ENCODE measurements at regions not wholly inside any gene's neighbourhood (a gene's known extent, or its start where the extent isn't known, plus 50 kb on each side); places are given as distances from the start of the nearest gene placed in this dataset.
A peak's percentile ranks its signal among the peaks of the same experiment; 100 is the strongest.

GRCh38 chr2:37782155-37782673, 110.8 kb upstream of the CDC42EP3 start:
- DNase-seq (ENCODE audit: low read depth, low spot score): no peak

DNA sequence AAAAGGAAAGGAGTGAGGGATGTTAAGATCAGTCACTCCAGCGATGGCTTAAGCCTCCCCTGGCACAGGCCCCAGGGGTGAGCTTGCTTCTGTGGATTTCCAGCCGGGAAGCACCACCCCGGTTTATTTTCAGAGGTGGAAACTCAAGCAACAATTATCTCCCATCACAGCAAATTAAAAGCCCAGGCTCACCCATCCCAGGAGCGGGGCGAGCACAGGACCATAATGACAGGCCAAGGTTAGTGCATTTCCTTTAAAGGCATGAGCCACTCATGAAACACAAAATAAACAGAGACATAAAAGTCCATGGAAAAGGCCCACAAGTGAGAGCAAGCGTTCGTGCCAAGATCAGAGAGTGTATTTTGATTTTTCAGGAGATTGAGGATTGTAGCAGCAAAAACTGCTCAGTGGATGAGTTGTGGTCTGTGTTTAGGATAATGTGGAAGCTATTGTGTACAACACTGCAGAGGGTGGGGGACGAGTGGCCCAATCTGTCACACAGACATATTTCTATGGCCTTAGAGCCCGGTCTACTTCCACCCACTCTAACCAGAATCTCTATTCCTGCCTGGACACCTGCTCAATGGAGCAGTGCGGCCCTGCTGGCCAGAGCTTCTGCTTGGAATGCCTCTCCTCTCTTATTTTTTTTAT, 111.4 kb upstream of the CDC42EP3 start:
- DNase-seq (ENCODE audit: low read depth, low spot score): no peak

DNA sequence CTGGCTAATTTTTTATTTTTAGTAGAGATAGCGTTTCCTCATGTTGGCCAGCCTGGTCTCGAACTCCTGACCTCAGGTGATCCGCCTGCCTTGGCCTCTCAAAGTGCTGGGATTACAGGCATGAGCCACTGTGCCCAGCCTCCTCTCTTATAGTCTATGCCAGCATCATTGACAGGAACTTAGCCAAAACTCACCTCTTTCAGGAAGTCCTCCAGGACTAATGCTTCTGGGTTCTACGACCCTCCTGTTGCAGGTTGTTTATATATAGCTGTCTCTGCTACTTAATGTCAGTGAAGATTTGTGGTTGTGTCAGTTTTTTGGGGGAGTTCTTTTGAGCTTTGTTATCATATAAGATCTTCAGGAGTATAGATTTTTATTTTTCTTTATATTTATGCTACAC, 112.1 kb upstream of the CDC42EP3 start:
- DNase-seq (ENCODE audit: low read depth, low spot score): no peak

GRCh38 chr2:37784071-37784758, 112.8 kb upstream of the CDC42EP3 start:
- no peak for DNase-seq (ENCODE audit: low read depth, low spot score)

DNA sequence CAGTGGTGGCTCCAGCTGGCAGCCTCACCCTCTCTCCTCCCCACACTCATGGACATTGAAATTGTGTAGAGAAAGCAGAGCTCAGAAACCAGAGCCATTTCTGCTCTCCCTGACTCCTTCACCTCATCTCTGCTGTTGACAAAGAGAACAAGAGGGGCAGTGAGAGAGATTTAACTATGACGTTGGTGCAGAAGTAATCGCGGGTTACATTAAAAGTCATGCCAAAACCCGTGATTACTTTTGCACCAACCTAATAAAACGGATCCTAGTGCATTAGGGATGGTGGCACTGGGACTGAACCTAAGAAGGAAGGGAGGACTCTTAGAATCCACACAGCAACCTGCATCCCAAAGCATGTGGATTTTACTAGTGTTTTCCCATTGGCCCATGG, 113.3 kb upstream of the CDC42EP3 start:
- DNase-seq (ENCODE audit: low read depth, low spot score): no peak

GRCh38 chr2:37786191-37786698, 114.8 kb upstream of the CDC42EP3 start:
- DNase-seq (ENCODE audit: low read depth, low spot score): no peak

- DNase-seq (ENCODE audit: low read depth, low spot score): no peak
Measured at GRCh38 chr2:37786854-37787253, 115.4 kb upstream of the CDC42EP3 start.

DNA sequence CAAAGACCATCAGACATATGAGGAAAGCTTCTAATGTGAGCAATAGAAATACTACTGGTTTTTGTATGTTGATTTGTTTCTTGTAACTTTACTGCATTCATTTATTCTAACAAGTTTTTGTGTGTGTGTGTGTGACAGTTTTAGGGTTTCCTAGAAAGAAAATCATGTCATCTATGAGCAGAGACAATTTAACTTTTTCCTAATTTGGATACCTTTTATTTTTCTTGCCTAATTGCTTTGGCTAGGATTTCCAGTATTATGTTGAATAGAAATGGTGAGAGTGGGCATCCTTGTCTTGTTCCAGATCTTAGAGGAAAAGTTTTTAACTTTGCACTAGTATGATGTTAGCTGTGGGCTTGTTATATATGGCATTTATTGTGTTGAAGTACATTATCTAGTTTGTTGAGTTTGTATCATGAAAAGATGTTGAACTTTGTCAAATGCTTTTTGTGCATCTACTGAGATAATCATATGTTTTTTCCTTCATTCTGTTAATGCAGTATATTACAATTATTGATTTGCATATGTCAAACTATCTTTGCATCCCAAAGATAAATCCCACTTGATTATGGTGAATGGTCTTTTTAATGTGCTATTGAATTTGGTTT, 117.3 kb upstream of the CDC42EP3 start:
- DNase-seq (ENCODE audit: low read depth, low spot score): no peak

DNA sequence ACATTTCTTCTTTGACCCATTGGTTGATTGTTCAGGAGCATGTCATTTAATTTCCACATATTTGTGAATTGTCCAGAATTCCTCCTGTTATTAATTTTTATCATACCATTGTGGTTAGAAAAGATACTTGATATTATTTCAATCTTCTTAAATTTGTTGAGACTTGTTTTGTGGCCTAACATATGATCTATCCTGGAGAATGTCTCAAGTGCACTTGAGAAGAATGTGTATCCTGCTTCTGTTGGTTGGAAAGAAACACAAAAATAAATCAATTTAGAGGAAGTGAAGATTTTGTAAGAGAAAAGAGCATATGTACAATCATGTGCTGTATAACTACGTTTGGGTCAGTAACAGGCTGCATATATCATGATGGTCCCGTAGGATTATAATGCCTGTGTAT, 118.6 kb upstream of the CDC42EP3 start:
- DNase-seq (ENCODE audit: low read depth, low spot score): no peak

DNA sequence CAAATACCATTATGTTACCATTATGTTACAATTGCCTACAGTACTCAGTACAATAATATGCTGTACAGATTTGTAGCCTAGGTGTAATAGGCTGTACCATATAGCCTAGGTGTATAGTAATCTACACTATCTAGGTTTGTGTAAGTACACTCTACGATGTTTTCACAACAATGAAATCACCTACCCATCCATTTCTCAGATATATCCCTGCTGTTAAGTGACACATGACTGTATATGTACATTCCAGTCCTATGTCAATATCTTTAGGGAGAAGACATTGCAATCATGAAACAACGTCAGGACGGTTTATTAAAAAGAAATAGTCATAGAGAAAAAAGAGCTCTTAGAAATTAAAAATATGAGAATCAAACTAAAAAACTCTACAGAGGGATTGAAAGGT, 119.0 kb upstream of the CDC42EP3 start:
- DNase-seq (ENCODE audit: low read depth, low spot score): no peak

GRCh38 chr2:37792366-37792765, 120.9 kb upstream of the CDC42EP3 start:
- DNase-seq (ENCODE audit: low read depth, low spot score): no peak

GRCh38 chr2:37793004-37793403, 121.6 kb upstream of the CDC42EP3 start:
- DNase-seq (ENCODE audit: low read depth, low spot score): no peak

- no peak for DNase-seq (ENCODE audit: low read depth, low spot score)
Measured at GRCh38 chr2:37794717-37795116, 123.3 kb upstream of the CDC42EP3 start.

DNA sequence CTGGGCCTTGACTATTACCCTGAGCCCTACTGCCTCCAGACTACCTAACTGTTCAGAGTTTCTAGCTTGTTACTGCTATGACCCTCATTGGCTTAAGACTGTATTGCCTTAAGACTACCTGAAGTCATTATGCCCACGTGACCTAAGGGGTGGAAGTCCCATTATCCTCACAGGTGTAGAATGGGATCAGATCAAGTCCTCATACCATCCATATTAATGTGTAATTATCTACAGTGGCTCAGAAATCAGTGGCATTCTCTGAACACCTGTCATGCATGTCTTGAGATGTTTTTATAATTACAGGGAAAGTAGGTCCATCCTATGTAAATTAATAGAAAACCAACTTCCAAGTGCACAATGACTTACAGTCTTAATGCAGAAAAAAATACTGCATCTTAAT, 124.0 kb upstream of the CDC42EP3 start:
- DNase-seq (ENCODE audit: low read depth, low spot score): no peak

GRCh38 chr2:37795938-37796337, 124.5 kb upstream of the CDC42EP3 start:
- DNase-seq (ENCODE audit: low read depth, low spot score): no peak

- no peak for DNase-seq (ENCODE audit: low read depth, low spot score)
Measured at GRCh38 chr2:37796481-37796880, 125.0 kb upstream of the CDC42EP3 start.

DNA sequence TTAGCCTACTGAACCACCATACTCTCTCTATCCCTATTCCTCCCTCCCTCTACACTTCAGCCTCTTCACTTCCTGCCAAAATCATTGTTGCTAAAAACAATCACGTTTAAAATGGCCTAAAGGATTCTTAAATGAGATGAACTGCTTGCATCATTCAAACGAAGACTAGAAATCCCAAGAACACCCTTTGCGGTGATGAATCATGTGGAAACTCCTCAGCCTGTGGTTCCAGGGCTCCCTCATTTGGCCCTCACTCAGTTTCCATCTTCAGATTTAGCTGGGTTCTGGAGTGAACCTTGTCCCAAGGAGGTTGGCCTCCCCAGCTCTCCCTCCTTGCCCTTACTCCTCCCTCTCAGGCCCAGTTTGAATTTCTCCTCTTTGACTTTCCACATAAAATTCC, 125.6 kb upstream of the CDC42EP3 start:
- no peak for DNase-seq (ENCODE audit: low read depth, low spot score)

GRCh38 chr2:37798315-37799005, 126.6 kb upstream of the RMDN2 start:
- DNase-seq (ENCODE audit: low read depth, low spot score): no peak

DNA sequence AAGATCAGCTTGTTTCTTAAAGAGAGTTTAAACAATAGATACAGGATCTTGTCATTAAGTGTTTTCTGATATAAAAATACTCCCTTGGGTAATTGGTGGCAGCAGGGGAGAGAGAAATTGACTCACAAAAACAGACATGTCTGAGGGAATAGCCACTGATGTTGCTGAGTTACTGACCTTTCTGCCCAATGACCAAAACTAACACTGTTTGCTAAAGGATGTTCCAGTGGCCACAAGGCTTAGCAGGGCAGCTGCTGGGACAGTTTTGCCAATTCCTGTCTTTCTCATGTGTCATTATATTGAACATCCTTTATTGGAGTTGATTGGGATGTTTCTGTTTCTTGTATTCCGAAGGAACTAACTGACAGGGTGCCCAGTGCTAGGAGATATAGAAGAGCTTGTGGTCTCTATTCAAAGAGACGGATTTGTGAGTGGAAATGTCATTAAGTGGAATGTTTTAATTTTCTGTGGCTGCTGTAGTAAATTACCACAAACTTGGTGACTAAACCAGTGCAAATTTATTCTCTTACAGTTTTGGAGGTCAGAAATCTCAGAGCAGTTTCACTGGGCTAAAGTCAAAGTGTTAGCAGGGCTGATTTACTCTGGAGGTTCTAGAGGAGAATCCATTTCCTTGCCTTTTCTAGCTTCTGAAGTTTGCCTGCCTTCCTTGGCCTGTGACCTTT, 124.8 kb upstream of the RMDN2 start:
- DNase-seq (ENCODE audit: low read depth, low spot score): no peak

- DNase-seq (ENCODE audit: low read depth, low spot score): no peak
Measured at GRCh38 chr2:37802211-37802752, 122.8 kb upstream of the RMDN2 start.

GRCh38 chr2:37802899-37803379, 122.1 kb upstream of the RMDN2 start:
- DNase-seq (ENCODE audit: low read depth, low spot score): peak; percentile 41
